Aorta (tissue), 5 donors: ENCODE measurements at regions not wholly inside any gene's neighbourhood (a gene's known extent, or its start where the extent isn't known, plus 50 kb on each side); places are given as distances from the start of the nearest gene placed in this dataset.
A peak's percentile ranks its signal among the peaks of the same experiment; 100 is the strongest.

Experiments
- ATAC-seq: fragments of 200-7000 bp; cut with Tn5 transposase; one replicate; pipeline ENCODE4 v1.9.1; 2022; ENCODE audit warnings: moderate library complexity; ENCODE audit not compliant: low FRiP score
- DNase-seq, 2 donors: peaks; one replicate each; pipeline ENCODE4 v3.0.0-alpha.2; 2020
- H3K27ac ChIP-seq, 2 donors: one replicate each; pipeline ENCODE4 v1.5.1; 2013; ENCODE audit warnings: low read length in 2 of 2, mild to moderate bottlenecking in 2 of 2, moderate library complexity in 2 of 2, control low read depth in 1 of 2, inconsistent platforms in 1 of 2, low read depth in 1 of 2
- H3K27me3 ChIP-seq, 2 donors: one replicate each; pipeline ENCODE4 v1.6.1; 2013; ENCODE audit warnings: control low read depth in 1 of 2, low read length in 1 of 2, mild to moderate bottlenecking in 1 of 2, moderate library complexity in 1 of 2; ENCODE audit not compliant: insufficient read depth in 2 of 2, control insufficient read depth in 1 of 2
- H3K36me3 ChIP-seq, 2 donors: one replicate each; pipeline ENCODE4 v1.6.1; 2013; ENCODE audit warnings: control low read depth in 1 of 2, low read length in 1 of 2, mild to moderate bottlenecking in 1 of 2; ENCODE audit not compliant: insufficient read depth in 2 of 2, control insufficient read depth in 1 of 2
- H3K4me1 ChIP-seq, 2 donors: one replicate each; pipeline ENCODE4 v1.6.1; 2013; ENCODE audit warnings: low read length in 2 of 2, control low read depth in 1 of 2, mild to moderate bottlenecking in 1 of 2, moderate library complexity in 1 of 2; ENCODE audit not compliant: insufficient read depth in 2 of 2, control insufficient read depth in 1 of 2
- H3K4me3 ChIP-seq, 2 donors: one replicate each; pipeline ENCODE4 v1.5.1; 2013; ENCODE audit warnings: low read length in 2 of 2, control low read depth in 1 of 2, mild to moderate bottlenecking in 1 of 2
- H3K9me3 ChIP-seq: one replicate; pipeline ENCODE4 v1.6.1; 2013; ENCODE audit warnings: mild to moderate bottlenecking, low read length; ENCODE audit not compliant: control insufficient read depth
- WGBS, 2 donors: extraction: QIAGEN DNeasy Blood & Tissue Kit; methylation state at CpG; one replicate each; pipeline ENCODE4 v1.1.7; 2013; 5-methylcytosine and 5-hydroxymethylcytosine counted together
- intact Hi-C, 2 donors: fragments of 100-400 bp; cut with DNase I; formaldehyde crosslinking; loops; one replicate each; pipeline versions ENCODE4 v1.14.2 to v1.15.0; 2022
- donor health status: healthy with polysubstance abuse.
- donor health status: Bipolar disorder and iron deficiency.
- donor health status: DM: no; HTN: no; CAD: no.
- donor health status: DM: no; HTN: no; CAD: no.
- donor health status: DM: yes; HTN: yes; CAD: no.

- H3K4me1 ChIP-seq, result peaks cover 2 to 5% of the 10 kb centered on the region in 2 donors
- H3K36me3 ChIP-seq, result no peaks in the 10 kb centered on the region
- DNase-seq (no peak), ATAC-seq (no peak)
- H3K4me3 ChIP-seq, result no peak overlapping the region
- intact Hi-C loops, result loop anchor here in 1 of 2 donors (5.0 to 10.0 kb wide), 2 partner anchors 1083 to 1400 kb away; no protein-coding TSS in a partner anchor
- 47 to 53% methylated on average over 2 of the region's 2 CpGs for WGBS, 2 donors
- no peaks in the 10 kb centered on the region for H3K27me3 ChIP-seq
- no peaks in the 10 kb centered on the region for H3K9me3 ChIP-seq
- H3K27ac ChIP-seq, result no peak overlapping the region
Observed at GRCh38 chr9:14434971-14435718, 121.2 kb upstream of the NFIB start.

GRCh38 chr9:14434158-14434504 lies 120.2 kb upstream of the NFIB start:
- Histone ChIP-seq H3K9me3 (no peaks in the 10 kb centered on the region), H3K4me1 (peaks cover 2 to 5% of the 10 kb centered on the region in 2 donors), H3K27ac (no peak overlapping the region), H3K27me3 (no peaks in the 10 kb centered on the region), H3K4me3 (no peak overlapping the region), H3K36me3 (no peaks in the 10 kb centered on the region)
- intact Hi-C loops, result loop anchor here in 1 of 2 donors (5.0 to 10.0 kb wide), 2 partner anchors 1082 to 1399 kb away; no protein-coding TSS in a partner anchor
- DNase-seq (no peak), ATAC-seq (no peak)

DNA sequence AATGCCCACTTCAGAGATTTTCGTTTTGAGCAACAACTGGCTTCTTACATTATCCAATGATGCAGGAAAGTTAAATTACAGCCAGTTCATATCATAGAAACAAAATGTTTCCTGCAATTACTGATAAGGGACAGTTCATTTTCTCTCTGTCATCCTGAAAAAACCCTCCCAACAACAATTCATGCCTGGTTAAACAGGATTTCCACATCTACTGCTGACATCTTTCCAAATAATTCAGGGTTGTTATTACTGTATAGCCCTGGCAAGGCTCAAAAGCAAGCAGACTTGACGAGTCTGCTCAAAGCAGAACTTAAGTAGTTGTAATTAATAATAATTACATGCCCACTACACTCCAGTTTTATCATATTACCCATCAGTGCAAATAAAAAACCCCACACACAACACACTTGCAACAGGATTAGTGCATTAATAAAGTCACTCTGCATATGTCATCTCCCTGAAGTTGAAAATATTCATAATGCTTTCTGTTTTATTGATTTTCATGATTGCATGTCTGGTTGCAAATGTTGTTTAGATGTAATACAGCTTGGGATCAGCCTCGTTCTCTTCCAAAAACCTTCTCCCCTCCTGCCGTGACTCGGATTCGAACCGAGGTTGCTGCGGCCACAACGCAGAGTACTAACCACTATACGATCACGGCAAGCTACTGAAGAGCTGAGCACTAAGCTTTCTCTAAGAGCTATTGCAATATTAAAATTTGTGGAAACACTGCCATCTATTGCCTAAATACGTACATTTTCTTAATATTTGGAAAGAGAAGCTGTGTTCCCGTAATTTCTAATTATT lies 119.6 kb upstream of the NFIB start:
- H3K4me3 ChIP-seq, result no peak overlapping the region
- no peaks in the 10 kb centered on the region for H3K9me3 ChIP-seq
- DNase-seq (no peak), ATAC-seq (peak; percentile 69)
- no peak overlapping the region for H3K27ac ChIP-seq
- H3K36me3 ChIP-seq, result no peaks in the 10 kb centered on the region
- intact Hi-C loops, result loop anchor here in 1 of 2 donors (5.0 to 10.0 kb wide), 2 partner anchors 1081 to 1399 kb away; no protein-coding TSS in a partner anchor
- H3K4me1 ChIP-seq, result peaks cover 2 to 5% of the 10 kb centered on the region in 2 donors
- 7 to 10% methylated on average over 13 of the region's 13 CpGs for WGBS, 2 donors
- no peaks in the 10 kb centered on the region for H3K27me3 ChIP-seq

DNA sequence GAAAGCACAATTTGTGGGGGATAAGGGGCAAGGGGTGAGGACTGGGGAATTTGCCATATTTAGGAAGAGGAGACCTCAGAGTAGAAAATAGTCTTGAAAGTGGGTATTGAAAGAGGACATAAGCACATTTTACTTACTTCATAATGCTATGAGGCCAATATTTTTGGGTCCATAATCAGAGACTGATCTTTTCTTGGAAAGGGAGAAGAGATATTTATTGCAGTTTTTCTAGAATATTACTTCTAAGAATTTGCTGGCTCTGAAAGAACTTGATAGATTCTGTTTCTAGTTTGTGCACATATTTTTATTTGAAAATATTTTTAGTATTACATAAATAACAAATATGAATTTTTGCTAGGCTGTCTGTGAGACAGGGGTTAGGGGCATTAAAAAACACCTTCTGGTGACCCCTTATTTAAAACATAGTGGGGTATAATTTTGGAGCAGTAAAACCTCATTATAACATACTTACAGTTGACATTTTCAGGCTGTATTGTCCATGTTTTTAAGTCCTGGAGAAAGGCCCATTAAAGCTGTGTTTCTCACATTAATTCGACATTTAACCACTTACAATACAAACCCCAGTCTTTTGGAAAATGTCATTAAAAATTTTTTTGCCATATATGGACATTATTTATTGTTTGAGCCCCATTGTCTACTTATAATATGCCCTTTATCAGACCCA lies 118.9 kb upstream of the NFIB start:
- DNase-seq (no peak), ATAC-seq (no peak)
- no peak overlapping the region for H3K27ac ChIP-seq
- peaks cover 2 to 5% of the 10 kb centered on the region in 2 donors for H3K4me1 ChIP-seq
- H3K36me3 ChIP-seq, result no peaks in the 10 kb centered on the region
- no peaks in the 10 kb centered on the region for H3K27me3 ChIP-seq
- H3K4me3 ChIP-seq, result no peak overlapping the region
- intact Hi-C loops, result loop anchor here in 1 of 2 donors (5.0 to 10.0 kb wide), 2 partner anchors 1081 to 1398 kb away; no protein-coding TSS in a partner anchor
- WGBS, 2 donors, result 74 to 78% methylated on average over 1 of the region's 1 CpG
- no peaks in the 10 kb centered on the region for H3K9me3 ChIP-seq

- Histone ChIP-seq H3K4me1 (peaks cover 2 to 3% of the 10 kb centered on the region in 2 donors), H3K36me3 (no peaks in the 10 kb centered on the region), H3K27me3 (no peaks in the 10 kb centered on the region), H3K27ac (no peak overlapping the region), H3K9me3 (no peaks in the 10 kb centered on the region), H3K4me3 (no peak overlapping the region)
- 3 to 4% methylated on average over 11 of the region's 11 CpGs for WGBS, 2 donors
- intact Hi-C loops, result loop anchor here (2.0 to 10.0 kb wide), 3 partner anchors 1002 to 1394 kb away; no protein-coding TSS in a partner anchor
- ATAC-seq, result peak; percentile 51
- peak; percentile 76 to 89 for DNase-seq
Observed at GRCh38 chr9:14428781-14429230, 114.9 kb upstream of the NFIB start.

- intact Hi-C loops, result loop anchor here in 1 of 2 donors (5.0 to 10.0 kb wide), 2 partner anchors 1075 to 1393 kb away; no protein-coding TSS in a partner anchor
Observed at GRCh38 chr9:14427419-14427818, 113.5 kb upstream of the NFIB start.

GRCh38 chr9:14424983-14425382 lies 111.0 kb upstream of the NFIB start:
- DNase-seq (no peak), ATAC-seq (no peak)
- H3K9me3 ChIP-seq, result no peaks in the 10 kb centered on the region
- no peaks in the 10 kb centered on the region for H3K36me3 ChIP-seq
- intact Hi-C loops, result loop anchor here in 1 of 2 donors (5.0 to 10.0 kb wide), 2 partner anchors 1073 to 1390 kb away; no protein-coding TSS in a partner anchor
- H3K4me1 ChIP-seq, result no peaks in the 10 kb centered on the region
- no peaks in the 10 kb centered on the region for H3K27me3 ChIP-seq
- H3K4me3 ChIP-seq, result no peak overlapping the region
- H3K27ac ChIP-seq, result no peak overlapping the region
- 92 to 93% methylated on average over 4 of the region's 4 CpGs for WGBS, 2 donors

More at GRCh38 chr9:14427419-14427818, 113.5 kb upstream of the NFIB start:
- WGBS, 2 donors, result 91 to 92% methylated on average over 2 of the region's 2 CpGs
- ATAC-seq (no peak), DNase-seq (no peak)
- Histone ChIP-seq H3K27me3 (no peaks in the 10 kb centered on the region), H3K27ac (no peak overlapping the region), H3K9me3 (no peaks in the 10 kb centered on the region), H3K4me3 (no peak overlapping the region), H3K4me1 (no peaks in the 10 kb centered on the region), H3K36me3 (no peaks in the 10 kb centered on the region)

- Histone ChIP-seq H3K27ac (no peak overlapping the region), H3K4me3 (no peak overlapping the region), H3K9me3 (no peaks in the 10 kb centered on the region), H3K27me3 (no peaks in the 10 kb centered on the region), H3K4me1 (no peaks in the 10 kb centered on the region), H3K36me3 (no peaks in the 10 kb centered on the region)
- WGBS, 2 donors, result 95% methylated on average over 7 of the region's 7 CpGs
- DNase-seq (no peak), ATAC-seq (no peak)
- intact Hi-C loops, result loop anchor here in 1 of 2 donors (10.0 kb wide), 1 partner anchor 1389 kb away; no protein-coding TSS in a partner anchor
Observed at GRCh38 chr9:14424289-14424688, 110.3 kb upstream of the NFIB start.
